ENCODE measurements at regions not wholly inside any gene's neighbourhood (a gene's known extent, or its start where the extent isn't known, plus 50 kb on each side); places are given as distances from the start of the nearest gene placed in this dataset.

GRCh38 chr5:71982717-71983395, 124.4 kb upstream of the MAP1B start:
- Histone ChIP-seq H3K14ac (replicated peaks; ENCODE audit: low read depth, low read length) (no peak overlapping the region), H2BK20ac (ENCODE audit: low read depth, low read length) (no peak overlapping the region), H3K79me1 (ENCODE audit: low read depth in 1 of 2, low read length in 2 of 2) (no peaks in the 10 kb centered on the region), H3K27ac (ENCODE audit: insufficient read depth, low read length) (no peak overlapping the region), H2AFZ (replicated peaks; ENCODE audit: low read length, poor library complexity) (no peak overlapping the region), H3K36me3 (ENCODE audit: control insufficient read depth, insufficient read depth, low read length) (no peaks in the 10 kb centered on the region), H3K18ac (ENCODE audit: low read depth, low read length) (no peak overlapping the region), H4K20me1 (ENCODE audit: insufficient read depth, low read length) (no peaks in the 10 kb centered on the region), H3K4me3 (ENCODE audit: insufficient read depth, low read depth, low read length) (no peak overlapping the region), H3K27me3 (ENCODE audit: control insufficient read depth, insufficient read depth, low read length) (peaks cover 3% of the 10 kb centered on the region), H3K9me3 (ENCODE audit: control insufficient read depth, insufficient read depth, low read length) (no peaks in the 10 kb centered on the region), H3K9ac (ENCODE audit: low read depth, low read length) (no peak overlapping the region), H2BK15ac (ENCODE audit: low read depth, low read length) (no peak overlapping the region), H2BK5ac (ENCODE audit: low read depth, low read length, poor library complexity, severe bottlenecking) (no peak overlapping the region), H3K56ac (ENCODE audit: extremely low read depth, insufficient read depth, low read length) (no peak overlapping the region), H3K23ac (ENCODE audit: low read depth, low read length) (no peak overlapping the region), H3K4me1 (ENCODE audit: control insufficient read depth, insufficient read depth, low read length) (no peaks in the 10 kb centered on the region), H4K91ac (ENCODE audit: insufficient read depth, low read depth, low read length) (no peak overlapping the region), H3K9me1 (ENCODE audit: insufficient read depth, low read length) (no peaks in the 10 kb centered on the region), H4K5ac (ENCODE audit: low read depth, low read length) (no peak overlapping the region), H3K4ac (ENCODE audit: low read depth, low read length) (no peak overlapping the region), H2AK5ac (ENCODE audit: low read depth, low read length) (no peak overlapping the region), H3K4me2 (ENCODE audit: low read depth, low read length) (no peak overlapping the region), H4K8ac (ENCODE audit: low read depth in 2 of 2, low read length in 2 of 2) (no peak overlapping the region), H2BK120ac (ENCODE audit: low read depth, low read length) (no peak overlapping the region), H2AK9ac (replicated peaks; ENCODE audit: low read depth, low read length, poor library complexity) (no peak overlapping the region)
- no peak for DNase-seq
- POLR2A ChIA-PET (ENCODE audit: unreplicated experiment): no interaction called here
- CTCF ChIA-PET: no interaction called here
- dilution Hi-C loops (cut with HindIII; ENCODE audit: low sequenced_read_pairs, unreplicated experiment): no loop called here
- no CpG with 5 or more reads among the region's 2 CpGs for WGBS, 2 experiments (ENCODE audit: extremely low coverage in 2 of 2, insufficient read length in 1 of 2)
- TF ChIP-seq RFX5 (IDR thresholded peaks at IDR 0.05; ENCODE audit: low read depth, low read length) (no peak), RAD21 (IDR thresholded peaks at IDR 0.05; ENCODE audit: low read length) (no peak), POLR2A (IDR thresholded peaks at IDR 0.05; ENCODE audit: low read depth, low read length) (no peak), RCOR1 (IDR thresholded peaks at IDR 0.05; ENCODE audit: insufficient replicate concordance, low read length) (no peak), CHD1 (IDR thresholded peaks at IDR 0.05; ENCODE audit: low read depth, low read length) (no peak), CTCF (conservative IDR thresholded peaks at IDR 0.05; ENCODE audit: low read depth, low read length) (no peak), NFE2L2 (IDR thresholded peaks at IDR 0.05; ENCODE audit: low read depth, low read length) (no peak), BHLHE40 (IDR thresholded peaks at IDR 0.05; ENCODE audit: low read depth, low read length) (no peak), CEBPB (IDR thresholded peaks at IDR 0.05; ENCODE audit: low read depth, low read length) (no peak), SMC3 (IDR thresholded peaks at IDR 0.05; ENCODE audit: low read depth, low read length) (no peak), MAFK (IDR thresholded peaks at IDR 0.05; ENCODE audit: low read depth, low read length) (no peak), MAZ (IDR thresholded peaks at IDR 0.05; ENCODE audit: borderline replicate concordance, low read depth, low read length) (no peak)
- TF ChIP-seq, protein P1, sequence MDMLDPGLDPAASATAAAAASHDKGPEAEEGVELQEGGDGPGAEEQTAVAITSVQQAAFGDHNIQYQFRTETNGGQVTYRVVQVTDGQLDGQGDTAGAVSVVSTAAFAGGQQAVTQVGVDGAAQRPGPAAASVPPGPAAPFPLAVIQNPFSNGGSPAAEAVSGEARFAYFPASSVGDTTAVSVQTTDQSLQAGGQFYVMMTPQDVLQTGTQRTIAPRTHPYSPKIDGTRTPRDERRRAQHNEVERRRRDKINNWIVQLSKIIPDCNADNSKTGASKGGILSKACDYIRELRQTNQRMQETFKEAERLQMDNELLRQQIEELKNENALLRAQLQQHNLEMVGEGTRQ (IDR thresholded peaks at IDR 0.05; ENCODE audit: low read depth, low read length): no peak
- no TSS peak for BruUV-seq (replicated peaks)
- in situ Hi-C loops (cut with MboI; ENCODE audit: low sequenced_read_pairs): loop anchor here (10.0 kb wide), 1 partner anchor 178 kb away; no protein-coding TSS in a partner anchor
- no peak for ATAC-seq (ENCODE audit: low read depth)
- intact Hi-C loops (cut with micrococcal nuclease): no loop called here

Data from IMR-90 (cell line).